ENCODE measurements at regions not wholly inside any gene's neighbourhood (a gene's known extent, or its start where the extent isn't known, plus 50 kb on each side); places are given as distances from the start of the nearest gene placed in this dataset.

DNA sequence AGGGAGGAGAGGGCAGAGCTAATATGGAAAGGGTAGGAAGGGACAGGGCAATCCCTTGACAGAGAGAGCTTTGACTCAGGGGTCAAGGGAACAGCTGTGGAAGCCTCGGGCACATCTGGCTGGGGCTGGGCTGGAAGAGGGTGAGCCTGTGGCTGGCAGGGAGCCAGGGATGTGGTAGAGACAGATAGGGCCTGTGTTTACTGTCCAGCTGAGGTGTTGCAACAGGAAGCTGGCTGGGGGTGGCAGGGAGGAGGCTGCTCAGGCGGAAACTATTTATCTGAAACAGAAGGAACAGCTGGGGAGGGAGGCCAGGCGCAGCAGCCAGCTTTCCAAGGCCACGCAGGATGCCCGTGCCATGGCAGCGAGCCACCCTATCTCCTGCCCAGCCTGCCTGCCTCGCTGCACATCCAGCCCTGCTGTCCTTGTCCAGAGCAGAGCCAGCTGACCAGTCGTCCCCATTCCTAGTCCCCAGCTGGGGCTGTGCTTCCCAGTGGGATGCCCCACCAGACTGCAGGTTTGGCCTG, 264.7 kb downstream of the CYP26B1 start:
- TF ChIP-seq, protein P1, sequence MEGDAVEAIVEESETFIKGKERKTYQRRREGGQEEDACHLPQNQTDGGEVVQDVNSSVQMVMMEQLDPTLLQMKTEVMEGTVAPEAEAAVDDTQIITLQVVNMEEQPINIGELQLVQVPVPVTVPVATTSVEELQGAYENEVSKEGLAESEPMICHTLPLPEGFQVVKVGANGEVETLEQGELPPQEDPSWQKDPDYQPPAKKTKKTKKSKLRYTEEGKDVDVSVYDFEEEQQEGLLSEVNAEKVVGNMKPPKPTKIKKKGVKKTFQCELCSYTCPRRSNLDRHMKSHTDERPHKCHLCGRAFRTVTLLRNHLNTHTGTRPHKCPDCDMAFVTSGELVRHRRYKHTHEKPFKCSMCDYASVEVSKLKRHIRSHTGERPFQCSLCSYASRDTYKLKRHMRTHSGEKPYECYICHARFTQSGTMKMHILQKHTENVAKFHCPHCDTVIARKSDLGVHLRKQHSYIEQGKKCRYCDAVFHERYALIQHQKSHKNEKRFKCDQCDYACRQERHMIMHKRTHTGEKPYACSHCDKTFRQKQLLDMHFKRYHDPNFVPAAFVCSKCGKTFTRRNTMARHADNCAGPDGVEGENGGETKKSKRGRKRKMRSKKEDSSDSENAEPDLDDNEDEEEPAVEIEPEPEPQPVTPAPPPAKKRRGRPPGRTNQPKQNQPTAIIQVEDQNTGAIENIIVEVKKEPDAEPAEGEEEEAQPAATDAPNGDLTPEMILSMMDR (IDR thresholded peaks at IDR 0.05), result no peak
- no peak for TF ChIP-seq POLR2A (IDR thresholded peaks at IDR 0.05)
